Thyroid gland (tissue), 4 donors: ENCODE measurements at regions not wholly inside any gene's neighbourhood (a gene's known extent, or its start where the extent isn't known, plus 50 kb on each side); places are given as distances from the start of the nearest gene placed in this dataset.

Source experiments
- CTCF ChIP-seq, 6 experiments: fragments of 200-600 bp in 3 of 6; fragments of 450-650 bp in 3 of 6; sonication (generic) in 3 of 6; IDR thresholded peaks; one replicate each; pipeline ENCODE4 v1.5.1; 2016 to 2019; ENCODE audit warnings: antibody characterized with exemption in 6 of 6, mild to moderate bottlenecking in 2 of 6, inconsistent platforms in 1 of 6, moderate library complexity in 1 of 6
- POLR2A ChIP-seq, 2 donors: fragments of 450-650 bp; IDR thresholded peaks; one replicate each; pipeline ENCODE4 v1.6.1; 2017; ENCODE audit warnings: antibody characterized with exemption in 2 of 2, mild to moderate bottlenecking in 2 of 2, moderate library complexity in 1 of 2

DNA sequence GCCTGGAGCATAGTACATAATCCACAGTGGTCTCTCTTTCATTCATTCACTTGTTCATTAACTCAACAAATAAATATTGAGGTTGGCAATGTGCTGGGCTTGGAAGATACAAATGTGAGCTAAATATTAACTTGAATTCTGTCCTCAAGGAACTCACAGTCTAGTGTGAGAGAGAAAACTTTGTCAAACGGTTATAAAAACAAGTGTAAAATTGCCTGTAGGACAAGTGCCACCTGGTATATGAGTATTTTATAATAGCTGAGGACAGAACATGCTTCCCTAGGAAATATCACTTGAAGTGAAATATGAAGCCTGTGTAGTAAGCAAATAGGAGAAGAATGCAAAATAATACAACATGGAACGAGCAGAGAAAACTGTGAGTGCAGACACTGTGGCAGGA is 173.1 kb upstream of the CMC1 start:
- TF ChIP-seq POLR2A (IDR thresholded peaks at IDR 0.05), result no peak
- TF ChIP-seq CTCF (IDR thresholded peaks at IDR 0.05), result no peak
